ENCODE measurements at regions not wholly inside any gene's neighbourhood (a gene's known extent, or its start where the extent isn't known, plus 50 kb on each side); places are given as distances from the start of the nearest gene placed in this dataset.

DNA sequence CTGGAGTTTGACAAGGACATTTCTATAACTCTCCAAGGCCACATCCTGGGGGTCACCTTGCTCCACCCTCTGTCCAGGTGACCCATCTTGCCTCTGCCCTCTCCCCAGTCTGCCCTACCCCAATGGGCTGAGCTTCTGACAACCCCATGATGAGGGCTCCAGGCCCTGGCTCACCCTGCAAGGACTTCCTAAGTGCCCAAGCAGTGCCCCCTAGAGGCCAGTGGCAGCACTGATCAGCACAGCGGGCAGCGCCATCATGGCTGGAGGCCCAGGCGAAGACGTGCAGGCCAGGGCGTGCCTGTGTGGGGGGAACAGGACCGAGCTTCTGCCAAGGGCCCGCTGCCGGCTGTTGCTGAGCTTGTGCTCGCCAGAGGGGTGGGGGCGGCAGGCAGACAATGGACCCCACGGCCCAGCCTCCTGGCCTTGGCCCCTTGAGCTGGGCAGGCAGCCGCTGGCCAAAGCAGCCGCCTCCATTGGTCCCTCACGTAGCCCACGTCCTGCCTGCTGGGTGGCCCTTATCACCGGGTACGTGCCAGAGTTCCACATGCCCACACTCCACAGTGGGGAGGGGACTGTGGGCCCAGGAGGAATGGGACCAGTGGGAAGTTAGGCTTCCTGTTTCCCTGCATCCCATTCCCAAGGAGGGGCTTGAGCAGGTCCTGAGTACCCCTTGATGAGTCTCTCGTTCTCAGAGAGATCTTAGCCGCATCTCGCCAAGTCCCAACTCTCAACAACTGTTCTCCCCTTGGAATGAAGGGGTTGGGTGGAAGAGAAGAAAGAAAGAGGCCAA is 64.3 kb downstream of the MRPL14 start:
- DNase-seq = no peak

DNA sequence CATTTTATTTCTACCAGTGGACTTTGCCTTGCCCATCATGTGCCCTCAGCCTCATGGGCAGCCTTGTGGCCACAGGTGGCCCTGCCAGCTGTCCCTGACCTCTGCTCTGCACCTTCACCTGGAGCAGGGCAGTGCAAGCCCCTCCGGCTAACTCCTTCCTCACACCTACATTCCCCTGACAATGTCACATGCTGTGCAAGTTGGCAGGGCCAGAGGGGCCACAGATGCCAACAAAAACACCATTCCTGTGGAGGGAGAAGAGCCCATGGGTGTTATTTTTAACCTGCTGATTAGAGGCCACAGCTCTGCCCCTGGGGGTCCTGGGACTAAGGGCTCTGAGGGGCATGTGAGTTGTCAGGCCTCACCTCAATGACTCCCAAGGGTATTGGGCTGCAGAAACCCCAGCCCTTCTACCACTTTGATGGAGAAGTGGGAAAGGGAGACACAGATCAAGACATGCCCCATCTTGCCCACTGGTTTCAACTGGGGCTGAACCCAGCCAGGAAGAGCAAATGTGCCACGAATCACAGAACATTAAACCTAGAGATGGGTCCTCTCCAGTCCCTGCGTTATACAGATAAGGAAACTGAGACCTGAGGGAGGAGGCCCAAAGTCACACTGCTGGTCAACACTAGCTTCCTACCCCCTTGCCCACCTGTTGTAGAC is 65.0 kb downstream of the MRPL14 start:
- DNase-seq = no peak

DNA sequence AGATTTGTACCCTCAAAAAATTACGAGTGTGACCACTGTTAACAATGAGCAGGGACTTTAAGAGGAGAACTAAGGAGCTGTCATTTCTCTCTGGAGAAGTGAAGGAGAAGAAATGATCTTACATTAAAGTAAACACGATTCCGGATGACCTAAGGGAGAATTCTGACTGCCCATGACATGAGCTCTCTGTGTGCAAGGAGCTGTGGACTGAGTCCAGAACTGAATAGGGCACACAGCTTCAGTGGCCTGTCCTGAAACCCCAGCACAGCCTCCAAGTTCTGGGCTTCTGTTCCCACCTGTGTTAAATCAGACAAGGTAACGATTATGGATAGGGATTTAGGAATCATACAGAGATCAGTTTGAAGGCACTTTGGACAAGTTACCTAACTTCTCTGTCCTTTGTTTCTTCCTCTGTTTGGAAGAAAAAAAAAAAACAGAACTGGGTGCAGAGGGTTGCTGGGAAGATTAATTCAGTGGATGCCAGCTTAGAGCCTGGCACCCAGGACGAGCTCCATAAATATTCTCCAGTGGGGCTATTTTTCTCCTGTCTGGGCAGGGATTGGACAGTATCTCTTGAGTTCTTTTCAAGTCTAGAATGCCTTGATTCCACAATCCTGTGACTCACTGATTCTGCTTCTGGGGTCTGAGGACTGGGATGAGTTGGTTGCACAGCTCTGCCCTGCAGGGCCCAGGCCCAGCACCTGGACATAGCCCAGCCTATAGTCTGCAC is 65.7 kb downstream of the MRPL14 start:
- DNase-seq = no peak

DNA sequence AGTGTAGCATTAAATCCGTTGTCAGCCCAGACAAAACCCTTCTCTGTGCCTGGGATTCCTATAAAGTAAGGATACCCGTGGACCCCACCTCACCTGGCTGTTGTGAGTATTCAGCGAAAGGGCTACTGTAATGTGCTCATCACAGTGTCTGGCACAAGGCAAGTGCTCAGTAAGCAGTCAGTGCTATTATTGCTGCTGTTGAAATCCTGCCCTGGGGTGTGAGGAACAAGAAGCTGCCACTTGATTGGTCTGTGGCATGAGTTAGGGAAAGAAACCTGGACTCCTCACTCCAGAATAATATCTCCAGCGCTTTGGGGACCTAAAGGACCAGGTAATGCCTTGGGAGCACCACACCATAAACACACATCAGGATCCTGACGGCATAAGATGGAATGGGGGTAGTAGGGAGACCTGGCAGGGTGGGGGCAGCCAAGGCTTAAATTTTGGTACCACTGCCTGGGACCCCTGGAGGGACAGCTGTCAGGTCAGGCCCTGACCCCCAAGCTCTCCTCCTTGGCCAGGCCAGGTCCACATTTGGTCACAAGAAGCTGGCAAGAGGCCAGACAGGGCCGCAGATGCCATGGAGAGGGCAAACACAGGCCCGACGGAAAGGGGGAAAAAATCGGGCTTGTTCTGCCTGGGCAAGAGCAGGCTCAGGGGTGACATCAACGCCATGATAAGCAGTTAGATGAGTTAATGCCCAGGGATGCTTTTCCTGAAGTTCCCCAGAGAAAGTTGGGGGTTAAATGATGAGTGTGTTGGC is 66.5 kb downstream of the MRPL14 start:
- no peak for DNase-seq

DNA sequence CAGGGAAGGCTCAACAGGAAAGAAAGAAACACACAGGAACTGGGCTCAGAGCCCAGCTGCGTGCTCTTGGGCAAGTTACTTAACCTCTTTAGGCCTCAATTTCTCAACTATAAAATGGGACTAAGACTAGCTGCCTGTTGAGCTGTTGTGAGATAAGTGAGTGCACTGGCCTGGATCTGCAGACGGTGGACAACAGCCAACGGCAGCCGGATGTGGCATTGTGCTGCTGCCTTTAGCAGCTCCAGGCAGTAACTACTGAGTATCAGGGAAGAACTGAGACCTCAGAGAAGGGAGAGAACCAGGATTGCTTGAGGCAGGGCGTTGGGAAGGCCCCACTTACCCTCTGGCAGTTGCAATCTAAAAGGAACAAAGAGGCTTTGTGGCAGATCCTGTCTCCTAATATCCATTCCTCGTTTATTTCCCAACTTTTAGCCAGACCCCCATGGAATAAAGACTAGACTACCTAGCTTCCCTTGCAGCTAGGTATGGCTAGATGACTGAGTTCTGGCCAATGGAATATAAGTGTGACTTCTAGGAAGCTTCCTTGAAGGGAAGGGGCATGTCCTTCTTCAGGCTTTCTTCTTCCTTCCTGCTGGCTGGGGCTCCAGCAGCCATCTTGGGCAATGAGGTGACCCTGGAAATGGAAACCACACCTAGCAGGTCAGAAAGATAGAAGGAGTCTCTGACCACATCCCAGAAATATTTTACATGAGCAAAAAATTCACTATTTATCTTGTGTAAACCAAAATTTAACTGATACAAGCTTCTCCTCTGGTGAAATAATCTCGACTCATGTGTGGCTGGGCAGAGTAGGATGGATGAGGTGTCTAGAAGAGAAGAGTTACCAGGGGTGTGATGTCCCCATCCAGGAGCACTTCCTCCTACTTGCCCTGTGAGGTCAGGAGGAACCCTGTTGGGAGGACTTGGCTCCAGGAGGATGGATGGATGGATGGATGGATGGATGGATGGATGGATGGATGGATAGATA is 67.6 kb downstream of the MRPL14 start:
- DNase-seq = no peak

DNA sequence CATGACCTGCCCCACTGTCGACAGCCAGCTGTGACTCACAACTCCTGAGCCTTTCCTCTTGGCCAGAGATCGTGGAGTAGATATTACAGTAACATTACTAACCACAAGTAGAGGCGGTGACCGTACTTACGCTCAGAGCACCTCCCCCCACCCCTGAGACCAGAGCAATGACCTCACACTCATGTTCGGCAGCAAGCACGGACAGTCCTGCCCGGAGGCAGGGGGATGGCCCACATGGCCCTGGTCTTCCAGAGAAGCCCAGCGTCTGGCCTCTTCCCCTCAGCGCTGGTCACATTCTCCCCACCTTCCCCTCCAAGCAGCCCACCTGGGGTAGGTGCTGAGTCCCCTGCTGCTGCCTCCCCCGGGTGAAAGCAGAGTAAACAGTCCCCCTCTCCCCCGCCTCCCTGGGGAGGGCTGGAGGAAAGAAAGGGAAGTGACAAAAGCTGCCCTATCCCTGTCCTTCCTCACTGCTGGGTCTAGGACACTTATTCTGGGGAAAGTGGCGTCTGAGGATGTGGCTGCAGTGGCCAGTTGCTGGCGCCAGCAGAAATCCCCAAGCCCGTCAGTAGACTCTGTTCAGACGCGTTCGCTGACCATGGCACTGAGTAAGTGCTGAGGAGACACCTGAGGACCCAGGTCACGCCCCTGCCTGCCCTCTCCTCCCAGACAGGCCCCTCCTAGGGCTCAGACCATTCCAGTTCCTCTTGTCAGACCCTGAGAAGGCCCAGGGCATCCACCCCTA is 68.5 kb downstream of the MRPL14 start:
- no peak for DNase-seq

DNA sequence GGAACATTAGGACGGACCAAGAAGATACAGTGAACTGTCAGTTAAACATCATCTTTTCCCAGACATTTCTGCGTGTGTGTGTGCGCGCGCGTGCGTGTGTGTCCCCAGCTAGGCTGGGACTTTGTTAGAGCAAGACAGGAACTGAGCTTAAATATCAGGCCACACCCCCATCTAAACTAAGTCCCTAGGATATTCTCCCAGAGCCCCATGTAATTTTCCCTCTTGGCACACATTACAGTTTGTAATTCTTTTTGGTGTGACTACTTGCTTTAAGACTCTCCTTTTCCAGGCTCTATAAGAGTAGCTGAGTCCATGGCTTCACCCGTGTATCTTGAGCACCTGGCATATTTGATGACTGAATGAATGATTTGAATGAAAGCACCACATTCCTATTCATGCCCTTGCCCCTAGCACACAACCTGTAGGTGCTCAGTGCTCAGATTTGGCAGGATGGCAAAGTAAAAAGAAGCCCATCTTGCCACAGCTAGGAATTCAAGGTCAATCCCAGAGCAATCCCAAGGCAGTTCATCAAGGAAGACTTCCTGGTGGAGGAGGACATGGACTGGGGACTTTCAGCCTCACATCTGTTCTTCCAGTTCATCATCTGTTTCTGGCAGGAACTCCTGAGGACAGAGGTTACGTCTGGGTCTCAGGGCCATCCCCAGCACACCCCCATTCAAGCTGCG is 69.2 kb downstream of the MRPL14 start:
- no peak for DNase-seq

DNA sequence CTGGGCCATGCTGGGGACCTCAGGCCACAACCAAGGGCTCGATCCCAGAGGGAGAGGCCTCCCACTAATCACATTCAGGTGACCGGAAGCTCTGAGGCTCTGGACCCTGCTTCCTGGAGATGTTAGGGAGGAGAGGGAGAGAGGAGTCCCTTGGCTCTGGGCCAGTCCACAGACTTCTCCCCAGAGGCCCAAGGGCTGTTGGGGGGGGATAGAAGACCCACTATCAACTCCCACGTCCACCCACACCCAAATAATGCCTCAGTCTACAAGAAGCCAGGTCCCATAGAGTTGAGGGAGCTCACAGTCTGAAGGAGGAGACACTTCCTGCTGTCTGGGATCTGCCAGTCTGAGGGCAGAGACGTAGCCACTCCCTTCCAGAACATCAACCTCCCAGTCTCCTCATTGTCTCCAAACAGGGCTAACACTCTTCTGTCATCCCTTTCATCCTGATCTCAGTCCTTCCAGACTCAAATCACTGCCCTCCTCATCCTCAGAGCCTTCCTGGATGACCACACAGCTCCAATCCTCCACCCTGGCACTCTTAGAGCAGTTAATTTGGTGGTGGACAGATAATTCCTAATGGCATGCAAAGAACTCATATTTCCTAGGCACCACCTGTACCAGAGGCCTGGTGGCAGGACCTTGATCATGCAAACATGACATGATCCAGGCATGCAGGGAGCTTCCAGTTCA is 69.9 kb downstream of the MRPL14 start:
- no peak for DNase-seq

DNA sequence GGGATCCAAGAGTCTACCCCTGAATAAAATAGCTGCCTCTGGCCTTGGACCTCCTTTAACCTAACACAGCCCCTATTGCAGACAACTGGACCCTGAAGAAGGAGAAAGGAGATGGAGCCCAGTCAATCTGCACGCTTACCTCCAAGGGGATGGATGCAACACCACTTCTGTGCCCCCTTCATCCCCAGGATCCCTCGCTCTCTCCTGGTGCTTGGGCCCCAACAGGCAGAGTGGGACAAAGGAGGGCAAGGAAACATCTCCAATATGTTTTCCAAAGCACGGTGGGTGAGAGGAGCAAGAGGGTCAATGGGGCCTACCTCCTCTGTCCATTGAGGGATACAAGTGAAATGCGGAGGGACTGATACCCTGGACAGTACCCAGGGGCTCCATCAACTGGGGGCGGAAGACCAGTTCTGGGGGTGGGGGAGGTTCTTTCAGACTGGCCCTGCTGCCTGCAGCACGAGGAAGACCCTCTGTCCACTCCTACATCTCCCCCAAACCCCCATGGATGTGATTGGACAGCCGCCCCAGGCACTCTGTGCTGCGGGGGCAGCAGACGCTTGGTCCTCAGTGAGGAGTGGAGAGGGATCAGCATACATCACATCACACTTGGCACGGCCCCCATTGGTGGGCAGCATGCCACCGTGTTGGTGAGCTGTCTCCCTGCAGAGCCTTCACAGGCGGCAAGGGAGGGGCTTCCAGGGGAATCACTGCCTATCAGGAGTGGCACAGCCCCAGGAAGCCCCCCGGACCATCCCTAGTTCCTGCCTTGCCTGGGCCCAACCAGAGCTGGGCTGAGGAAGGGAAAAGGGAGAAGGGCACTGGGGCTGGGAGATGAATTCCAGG is 70.6 kb downstream of the MRPL14 start:
- no peak for DNase-seq

DNA sequence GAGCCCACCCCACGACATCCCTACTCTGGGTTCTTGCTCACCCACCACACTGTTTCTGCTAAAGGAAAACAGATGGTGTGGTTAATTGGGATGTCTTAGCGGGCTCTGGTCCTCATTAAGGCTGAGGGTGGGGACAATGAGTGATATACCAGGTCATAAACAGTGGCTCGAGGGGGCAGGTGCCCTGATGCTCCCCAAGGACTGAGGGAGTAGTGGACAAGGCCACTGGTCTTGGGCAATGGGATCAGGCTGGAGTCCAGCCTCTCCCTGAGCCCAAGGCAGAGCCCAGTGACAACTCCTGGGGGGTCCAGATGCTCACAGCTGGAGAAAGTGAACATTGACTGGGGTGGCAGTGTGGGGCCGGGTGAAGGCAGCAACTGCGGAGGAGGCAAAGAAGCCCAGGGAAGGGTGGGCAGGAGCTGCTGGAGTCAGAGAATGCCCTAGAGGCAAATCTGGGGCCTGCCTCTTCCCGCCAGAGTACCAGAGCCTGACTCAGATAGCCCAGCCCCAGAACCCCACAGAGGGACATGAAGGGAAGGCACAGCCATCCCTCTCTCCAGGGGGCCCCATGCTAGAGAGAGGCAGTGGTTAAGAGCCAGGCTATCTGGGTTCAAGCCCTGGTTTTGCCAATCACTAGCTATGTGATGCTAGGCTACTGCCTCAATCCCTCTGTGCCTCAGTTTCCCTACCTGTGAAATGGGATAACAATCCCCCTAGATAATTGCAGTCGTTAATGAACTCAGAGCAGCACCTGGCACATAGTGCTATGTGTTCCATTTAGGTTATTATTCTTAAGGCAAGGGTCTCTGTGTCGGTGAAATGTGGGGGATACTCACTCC is 72.3 kb downstream of the MRPL14 start:
- DNase-seq = no peak

DNA sequence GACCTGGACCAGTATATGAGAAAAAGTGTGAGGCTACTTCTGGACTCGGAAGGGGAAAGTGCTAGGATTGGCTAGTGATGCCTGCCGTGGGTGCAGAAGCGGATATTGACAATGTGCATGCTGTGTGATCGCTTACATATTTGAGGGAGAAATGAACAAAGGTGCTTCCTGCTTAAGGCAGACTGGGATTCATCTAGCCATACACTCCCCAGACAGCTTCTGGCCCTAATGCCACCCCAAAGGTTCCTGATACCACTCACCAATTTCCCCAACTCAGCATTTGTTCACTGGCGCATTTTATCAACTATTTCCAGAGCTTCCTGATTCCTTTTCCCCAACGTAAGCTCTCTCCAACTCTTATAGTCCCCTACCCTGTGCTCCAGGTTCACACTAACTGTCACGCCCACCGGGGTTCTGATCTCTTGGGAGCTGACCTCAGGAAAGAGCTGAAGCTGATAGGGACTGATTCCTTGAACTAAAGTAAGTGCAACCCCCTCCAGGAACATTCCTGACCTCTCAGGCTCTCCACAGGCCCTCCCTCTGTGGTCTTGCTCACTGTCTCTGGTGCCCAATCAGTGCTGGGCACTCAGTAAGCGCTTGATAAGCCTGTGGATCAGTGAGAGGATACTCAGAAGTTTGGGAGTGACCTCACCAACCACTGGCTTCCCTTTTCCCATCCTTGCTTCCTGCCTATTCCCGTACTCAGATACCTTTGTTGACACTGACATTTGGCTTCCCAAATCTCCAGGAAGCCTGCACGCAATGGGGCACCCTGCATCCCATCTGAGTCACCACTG is 73.3 kb downstream of the MRPL14 start:
- no peak for DNase-seq

DNA sequence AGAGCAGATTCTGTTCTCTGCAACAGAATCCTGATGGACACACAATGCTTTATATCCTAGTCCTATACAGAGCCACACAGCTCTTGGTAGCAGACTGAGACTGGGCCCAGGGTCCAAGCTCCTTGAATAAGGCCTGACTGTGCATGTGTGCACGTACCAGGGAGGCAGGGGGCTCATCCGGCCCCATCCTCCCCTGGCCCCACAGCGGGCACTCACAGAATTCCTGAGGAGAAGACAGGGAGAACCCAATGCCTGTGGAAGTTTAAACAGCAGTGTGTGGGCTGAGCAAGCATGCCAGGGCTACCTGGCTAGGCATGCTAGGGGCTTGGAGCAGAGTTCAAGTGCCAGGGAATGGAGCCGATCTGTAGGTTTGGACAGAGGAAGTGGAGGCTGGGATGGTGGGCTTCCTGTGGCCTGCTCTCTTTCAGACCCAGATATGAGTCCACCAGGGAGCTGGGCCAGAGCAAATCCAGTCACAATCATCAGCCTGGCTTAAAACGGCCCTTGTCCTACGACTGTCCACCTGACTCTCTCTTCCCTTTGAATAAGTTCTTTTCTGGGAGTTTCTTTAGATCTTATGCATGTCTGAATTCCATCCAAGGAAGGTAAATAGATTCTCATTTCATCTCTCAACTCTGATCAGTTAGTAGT is 74.0 kb downstream of the MRPL14 start:
- no peak for DNase-seq

DNA sequence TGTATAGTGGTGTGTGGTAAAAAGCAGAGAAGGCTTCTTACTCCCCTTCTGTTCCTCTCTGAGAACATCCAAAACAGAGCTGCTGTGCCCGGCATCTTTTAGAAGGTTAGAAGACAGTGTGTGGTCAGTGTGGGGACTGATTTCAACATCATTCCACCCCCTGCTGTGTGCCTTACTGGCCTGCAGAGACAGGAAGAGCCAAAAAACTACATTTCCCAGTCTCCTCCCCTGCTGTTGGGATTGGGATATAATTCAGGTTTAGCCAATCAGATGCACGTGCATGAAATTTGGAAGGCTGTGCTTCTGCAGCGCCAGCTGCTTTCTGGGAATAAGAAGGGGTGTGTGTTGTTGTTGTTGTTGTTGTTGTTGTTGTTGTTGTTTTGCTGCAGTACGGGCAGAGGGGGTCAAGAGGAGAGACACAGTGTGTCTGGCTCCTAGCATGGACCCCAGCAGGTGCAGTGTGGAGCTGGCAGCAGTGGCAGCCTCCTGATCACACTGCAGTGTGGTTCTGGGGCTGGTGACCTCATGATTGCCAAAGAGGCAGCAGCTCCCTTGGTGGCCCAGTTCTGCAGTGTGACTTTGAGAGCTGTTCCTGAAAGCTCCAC is 74.7 kb downstream of the MRPL14 start:
- no peak for DNase-seq

DNA sequence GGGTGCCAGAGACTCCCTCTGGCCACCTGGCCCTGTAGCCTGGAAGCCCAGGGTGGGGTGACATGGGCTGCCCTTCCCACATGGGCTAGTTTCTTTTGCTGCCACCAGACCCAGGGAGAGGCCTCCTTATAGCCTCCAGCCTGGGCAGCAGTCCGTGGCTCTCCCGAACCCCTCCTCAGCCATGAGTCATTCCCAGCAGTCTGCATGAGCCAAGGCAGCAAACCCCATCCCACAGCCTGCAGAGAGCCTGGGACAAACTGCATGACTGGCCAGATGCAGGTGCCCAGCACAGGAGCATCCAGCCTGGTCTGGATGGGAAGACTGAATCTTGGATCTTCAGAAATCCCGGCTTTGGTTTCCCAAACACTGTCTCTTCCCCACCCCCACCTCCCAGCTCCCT is 75.7 kb downstream of the MRPL14 start:
- DNase-seq = no peak

DNA sequence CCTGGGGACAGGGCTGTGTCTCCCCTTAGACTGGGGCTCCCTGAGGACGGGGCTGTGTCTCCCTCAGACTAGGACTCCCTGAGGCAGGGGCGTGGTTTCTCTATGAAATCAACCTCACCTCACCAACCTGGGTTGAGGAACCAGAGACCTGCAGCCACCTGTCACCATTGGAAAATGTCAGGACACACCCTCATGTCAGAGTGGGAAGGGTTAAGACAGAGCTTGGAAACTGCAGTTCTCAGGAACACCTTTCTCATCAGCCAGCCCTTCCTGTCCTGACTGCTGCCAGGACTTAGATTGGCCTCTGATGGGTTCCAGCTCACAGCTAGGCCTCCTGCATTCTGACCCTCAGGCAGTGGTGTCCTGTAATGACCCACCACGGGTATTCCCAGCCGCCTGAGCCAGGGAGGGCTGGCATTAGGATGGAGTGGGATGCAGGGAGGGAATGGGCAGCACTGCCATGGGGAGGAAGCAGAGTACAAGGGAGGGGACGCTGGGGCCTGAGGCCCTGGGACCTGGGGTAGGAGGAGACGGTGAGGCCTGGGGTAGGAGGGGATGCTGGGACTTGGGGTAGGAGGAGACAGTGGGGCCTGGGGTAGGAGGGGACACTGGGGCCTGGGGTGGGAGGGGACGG is 76.3 kb downstream of the MRPL14 start:
- DNase-seq = no peak
